Caco-2 (cell line): ENCODE measurements at regions not wholly inside any gene's neighbourhood (a gene's known extent, or its start where the extent isn't known, plus 50 kb on each side); places are given as distances from the start of the nearest gene placed in this dataset.
"Not testable (repeated sequence)": the region's sequence is repeated elsewhere in the genome, so short reads cannot be mapped to it uniquely, and the experiment has no call there.

Experiments
- BruUV-seq: library from RNA; stranded (reverse); fragments of 400-500 nt; replicated peaks from 2 replicates; lab custom pipeline; 2021; lab: Mats Ljungman, UMichigan
- CTCF ChIA-PET: fragments of 300-600 bp; sonication (Branson Sonifier 250); formaldehyde crosslinking; loops from one replicate; lab custom pipeline; 2022; ENCODE audit warnings: antibody characterized with exemption; lab: Charles Lee
- POLR2A ChIA-PET: fragments of 300-600 bp; sonication (Branson Sonifier 250); formaldehyde crosslinking; loops from one replicate; lab custom pipeline; 2022; ENCODE audit warnings: antibody characterized with exemption; lab: Charles Lee
- DNase-seq, 2 experiments: peaks; one replicate each; pipeline versions ENCODE4 v3.0.0 to v3.0.0-alpha.2; 2020 to 2022
- H3K27me3 ChIP-seq: replicated peaks from 2 replicates; pipeline ENCODE4 v1.6.0; 2011; ENCODE audit warnings: low read length; ENCODE audit not compliant: control insufficient read depth, insufficient read depth
- H3K36me3 ChIP-seq: 2 replicates; pipeline ENCODE4 v1.5.1; 2011; ENCODE audit warnings: low read length; ENCODE audit not compliant: control insufficient read depth, insufficient read depth
- H3K4me1 ChIP-seq: fragments of 250-450 bp; sonication (Bioruptor Pico); 2 replicates; pipeline ENCODE4 v1.5.1; 2020; ENCODE audit warnings: mild to moderate bottlenecking
- H3K4me3 ChIP-seq: 2 replicates; pipeline ENCODE4 v1.5.1; 2011; ENCODE audit warnings: low read depth, mild to moderate bottlenecking, control low read depth, low read length
- H3K9me3 ChIP-seq: fragments of 250-450 bp; sonication (Bioruptor Pico); 2 replicates; pipeline ENCODE4 v1.5.1; 2020; ENCODE audit warnings: mild to moderate bottlenecking, moderate library complexity
- H3K27ac Mint-ChIP-seq: one replicate; pipeline ENCODE4 v1.8.0; 2022; ENCODE audit warnings: mixed read lengths; ENCODE audit not compliant: unreplicated experiment
- H3K27me3 Mint-ChIP-seq: one replicate; pipeline ENCODE4 v1.8.0; 2022; ENCODE audit warnings: mixed read lengths; ENCODE audit not compliant: insufficient read depth, unreplicated experiment
- H3K36me3 Mint-ChIP-seq: one replicate; pipeline ENCODE4 v1.8.0; 2022; ENCODE audit warnings: mild to moderate bottlenecking, mixed read lengths; ENCODE audit not compliant: insufficient read depth, unreplicated experiment
- H3K4me1 Mint-ChIP-seq: one replicate; pipeline ENCODE4 v1.8.0; 2022; ENCODE audit warnings: low read depth, mixed read lengths; ENCODE audit not compliant: unreplicated experiment
- H3K4me3 Mint-ChIP-seq: one replicate; pipeline ENCODE4 v1.8.0; 2022; ENCODE audit warnings: mild to moderate bottlenecking, moderate library complexity, mixed read lengths; ENCODE audit not compliant: unreplicated experiment
- H3K9me3 Mint-ChIP-seq: one replicate; pipeline ENCODE4 v1.8.0; 2022; ENCODE audit warnings: mixed read lengths; ENCODE audit not compliant: unreplicated experiment
- intact Hi-C: fragments of 100-400 bp; cut with micrococcal nuclease; formaldehyde crosslinking; loops from one replicate; pipeline ENCODE4 v1.10.0; 2022; ENCODE audit not compliant: unreplicated experiment
- TF ChIP-seq, protein P1 (sequence below), 2 experiments: fragments of 200-600 bp in 1 of 2; IDR thresholded peaks; 1 replicate in 1 of 2; 2 replicates in 1 of 2; pipeline versions ENCODE4 v1.5.1 to v1.8.0; 2011 to 2022; ENCODE audit warnings: antibody characterized with exemption in 1 of 2, control low read depth in 1 of 2, inconsistent platforms in 1 of 2, low read depth in 1 of 2, low read length in 1 of 2, mild to moderate bottlenecking in 1 of 2, moderate library complexity in 1 of 2; ENCODE audit not compliant: insufficient read depth in 1 of 2, severe bottlenecking in 1 of 2, unreplicated experiment in 1 of 2

GRCh38 chr6:115747719-115748118 is 313.0 kb downstream of the FRK start:
- H3K4me1 ChIP-seq, result no peaks in the 10 kb centered on the region
- H3K27me3 ChIP-seq, result no peaks in the 10 kb centered on the region
- Mint-ChIP-seq H3K36me3 (no peaks in the 10 kb centered on the region), H3K9me3 (no peaks in the 10 kb centered on the region), H3K27me3 (peaks cover 10% of the 10 kb centered on the region), H3K4me1 (no peaks in the 10 kb centered on the region), H3K4me3 (no peak overlapping the region), H3K27ac (no peak overlapping the region)
- POLR2A ChIA-PET, result no interaction called here
- BruUV-seq, result no TSS peak
- no peaks in the 10 kb centered on the region for H3K9me3 ChIP-seq
- CTCF ChIA-PET, result no interaction called here
- no peak overlapping the region for H3K4me3 ChIP-seq
- intact Hi-C loops, result no loop called here
- DNase-seq, result no peak
- no peaks in the 10 kb centered on the region for H3K36me3 ChIP-seq
- TF ChIP-seq, protein P1, sequence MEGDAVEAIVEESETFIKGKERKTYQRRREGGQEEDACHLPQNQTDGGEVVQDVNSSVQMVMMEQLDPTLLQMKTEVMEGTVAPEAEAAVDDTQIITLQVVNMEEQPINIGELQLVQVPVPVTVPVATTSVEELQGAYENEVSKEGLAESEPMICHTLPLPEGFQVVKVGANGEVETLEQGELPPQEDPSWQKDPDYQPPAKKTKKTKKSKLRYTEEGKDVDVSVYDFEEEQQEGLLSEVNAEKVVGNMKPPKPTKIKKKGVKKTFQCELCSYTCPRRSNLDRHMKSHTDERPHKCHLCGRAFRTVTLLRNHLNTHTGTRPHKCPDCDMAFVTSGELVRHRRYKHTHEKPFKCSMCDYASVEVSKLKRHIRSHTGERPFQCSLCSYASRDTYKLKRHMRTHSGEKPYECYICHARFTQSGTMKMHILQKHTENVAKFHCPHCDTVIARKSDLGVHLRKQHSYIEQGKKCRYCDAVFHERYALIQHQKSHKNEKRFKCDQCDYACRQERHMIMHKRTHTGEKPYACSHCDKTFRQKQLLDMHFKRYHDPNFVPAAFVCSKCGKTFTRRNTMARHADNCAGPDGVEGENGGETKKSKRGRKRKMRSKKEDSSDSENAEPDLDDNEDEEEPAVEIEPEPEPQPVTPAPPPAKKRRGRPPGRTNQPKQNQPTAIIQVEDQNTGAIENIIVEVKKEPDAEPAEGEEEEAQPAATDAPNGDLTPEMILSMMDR (IDR thresholded peaks at IDR 0.05; ENCODE audit: insufficient read depth in 1 of 2, low read depth in 1 of 2, low read length in 1 of 2, severe bottlenecking in 1 of 2, unreplicated experiment in 1 of 2), result no peak

- CTCF ChIA-PET, result not testable (repeated sequence)
Observed at GRCh38 chr6:115746583-115746982, 314.1 kb downstream of the FRK start.

GRCh38 chr6:115740907-115741306 is 319.8 kb downstream of the FRK start:
- Mint-ChIP-seq H3K36me3 (no peaks in the 10 kb centered on the region), H3K27ac (no peak overlapping the region), H3K4me3 (no peak overlapping the region), H3K9me3 (no peaks in the 10 kb centered on the region), H3K27me3 (peaks cover 17% of the 10 kb centered on the region), H3K4me1 (no peaks in the 10 kb centered on the region)
- Histone ChIP-seq H3K27me3 (no peaks in the 10 kb centered on the region), H3K4me1 (no peaks in the 10 kb centered on the region), H3K4me3 (no peak overlapping the region), H3K36me3 (no peaks in the 10 kb centered on the region), H3K9me3 (no peaks in the 10 kb centered on the region)
- no peak for DNase-seq
- TF ChIP-seq, protein P1 (IDR thresholded peaks at IDR 0.05; ENCODE audit: insufficient read depth in 1 of 2, low read depth in 1 of 2, low read length in 1 of 2, severe bottlenecking in 1 of 2, unreplicated experiment in 1 of 2), result no peak
- POLR2A ChIA-PET, result no interaction called here
- BruUV-seq, result no TSS peak
- CTCF ChIA-PET, result no interaction called here
- intact Hi-C loops, result no loop called here

More at GRCh38 chr6:115746583-115746982, 314.1 kb downstream of the FRK start:
- H3K4me1 Mint-ChIP-seq, BruUV-seq, H3K9me3 Mint-ChIP-seq, DNase-seq, intact Hi-C loops, H3K27ac Mint-ChIP-seq, POLR2A ChIA-PET, H3K9me3 ChIP-seq, H3K4me3 ChIP-seq, H3K27me3 ChIP-seq, H3K4me3 Mint-ChIP-seq, H3K36me3 Mint-ChIP-seq, H3K4me1 ChIP-seq, H3K36me3 ChIP-seq: not testable (repeated sequence)
- H3K27me3 Mint-ChIP-seq, result peaks cover 20% of the 10 kb centered on the region

DNA sequence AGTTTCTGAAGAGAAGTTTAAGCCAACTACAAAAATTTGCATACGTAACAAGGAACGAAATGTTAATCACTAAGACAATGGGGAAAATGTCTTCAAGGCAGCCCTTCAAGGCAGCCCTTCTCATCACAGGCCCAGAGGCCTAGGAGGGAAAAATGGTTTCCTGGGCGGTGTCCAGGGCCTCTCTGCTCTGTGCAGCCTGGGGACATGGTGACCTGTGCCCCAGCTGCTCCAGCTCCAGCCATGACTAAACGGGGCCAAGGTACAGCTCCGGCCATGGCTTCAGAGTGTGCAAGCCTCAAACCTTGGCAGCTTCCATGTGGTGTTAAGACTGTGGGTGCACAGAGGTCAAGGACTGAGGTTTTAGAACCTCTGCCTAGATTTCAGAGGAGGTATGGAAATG is 325.1 kb downstream of the FRK start:
- Mint-ChIP-seq H3K27ac (no peak overlapping the region), H3K27me3 (no peaks in the 10 kb centered on the region), H3K4me1 (no peaks in the 10 kb centered on the region), H3K4me3 (no peak overlapping the region), H3K9me3 (no peaks in the 10 kb centered on the region), H3K36me3 (no peaks in the 10 kb centered on the region)
- Histone ChIP-seq H3K9me3 (no peaks in the 10 kb centered on the region), H3K4me3 (no peak overlapping the region), H3K4me1 (no peaks in the 10 kb centered on the region), H3K27me3 (no peaks in the 10 kb centered on the region), H3K36me3 (no peaks in the 10 kb centered on the region)
- TF ChIP-seq, protein P1 (IDR thresholded peaks at IDR 0.05; ENCODE audit: insufficient read depth in 1 of 2, low read depth in 1 of 2, low read length in 1 of 2, severe bottlenecking in 1 of 2, unreplicated experiment in 1 of 2), result no peak
- intact Hi-C loops, result no loop called here
- no peak for DNase-seq
- ChIA-PET CTCF (no interaction called here), POLR2A (no interaction called here)
- BruUV-seq, result no TSS peak
